Posterior cingulate gyrus (tissue), 11 donors: ENCODE measurements at regions not wholly inside any gene's neighbourhood (a gene's known extent, or its start where the extent isn't known, plus 50 kb on each side); places are given as distances from the start of the nearest gene placed in this dataset.
"Not testable (repeated sequence)": the region's sequence is repeated elsewhere in the genome, so short reads cannot be mapped to it uniquely, and the experiment has no call there.

ENCODE experiments used
- DNase-seq, 10 donors: peaks; one replicate each; pipeline versions ENCODE4 v3.0.0 to v3.0.0-alpha.2; 2020 to 2021; ENCODE audit warnings: mixed read lengths in 3 of 10
- intact Hi-C: fragments of 100-400 bp; cut with DNase I; formaldehyde crosslinking; loops from one replicate; pipeline ENCODE4 v1.15.1; 2023

GRCh38 chr7:149991652-149992302 lies 118.0 kb downstream of the ATP6V0E2 start:
- DNase-seq, intact Hi-C loops: not testable (repeated sequence)

GRCh38 chr7:149992366-149992765 lies 118.6 kb downstream of the ATP6V0E2 start:
- intact Hi-C loops, DNase-seq: not testable (repeated sequence)

- intact Hi-C loops = not testable (repeated sequence)
Measured at GRCh38 chr7:149995369-149996026, 121.7 kb downstream of the ATP6V0E2 start.

GRCh38 chr7:150000780-150001599 lies 127.2 kb downstream of the ATP6V0E2 start:
- intact Hi-C loops, DNase-seq: not testable (repeated sequence)

More at GRCh38 chr7:149995369-149996026, 121.7 kb downstream of the ATP6V0E2 start:
- not testable (repeated sequence) for DNase-seq

- intact Hi-C loops = no loop called here
- DNase-seq = no peak
Measured at GRCh38 chr7:150003304-150003810, 129.6 kb downstream of the ATP6V0E2 start.

- intact Hi-C loops, DNase-seq: not testable (repeated sequence)
Measured at GRCh38 chr7:150003973-150004372, 130.2 kb downstream of the ATP6V0E2 start.

DNA sequence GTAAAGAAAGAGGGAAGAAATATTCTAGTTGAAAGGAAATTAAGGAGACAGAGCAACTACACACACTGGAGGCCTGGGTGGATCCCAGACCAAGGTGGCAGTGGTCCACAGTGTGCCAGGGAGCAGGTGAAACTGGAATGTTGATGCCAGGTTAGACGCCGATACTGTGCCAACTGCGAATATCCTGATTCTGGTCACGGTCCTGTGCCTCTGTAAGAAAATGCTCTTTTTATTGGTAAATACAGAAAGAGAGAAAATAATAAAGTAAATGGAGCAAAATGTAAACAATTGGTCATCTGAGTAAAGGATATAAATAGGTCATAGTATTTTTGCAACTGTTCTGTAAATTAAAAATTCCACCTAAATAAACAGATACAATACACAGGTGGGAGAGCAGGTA lies 131.1 kb downstream of the ATP6V0E2 start:
- intact Hi-C loops, DNase-seq: not testable (repeated sequence)

GRCh38 chr7:150009620-150010303 lies 136.0 kb downstream of the ATP6V0E2 start:
- intact Hi-C loops, DNase-seq: not testable (repeated sequence)

GRCh38 chr7:150016651-150017189 lies 143.0 kb downstream of the ATP6V0E2 start:
- DNase-seq, intact Hi-C loops: not testable (repeated sequence)

GRCh38 chr7:150020210-150020609 lies 146.4 kb downstream of the ATP6V0E2 start:
- DNase-seq, intact Hi-C loops: not testable (repeated sequence)

- DNase-seq, intact Hi-C loops: not testable (repeated sequence)
Measured at GRCh38 chr7:150024550-150025490, 151.1 kb downstream of the ATP6V0E2 start.

DNA sequence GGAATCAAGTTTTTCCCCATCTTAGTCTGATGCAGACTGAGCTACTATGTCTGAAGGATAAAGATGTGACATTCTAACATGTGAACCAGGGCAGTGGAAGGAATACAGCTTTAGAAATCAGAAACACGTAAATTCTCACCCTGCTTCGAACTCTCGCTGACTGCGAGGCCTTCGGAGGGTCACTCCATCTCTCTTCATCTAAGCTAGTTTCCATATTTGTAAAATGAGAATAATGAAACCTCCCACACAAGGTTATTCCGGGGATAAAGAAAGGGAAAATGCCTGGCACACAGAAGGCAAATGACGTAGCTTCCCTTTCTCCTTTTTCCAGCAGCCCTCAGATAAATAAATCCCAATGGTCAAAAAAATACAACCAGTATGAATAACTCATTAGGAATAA lies 152.0 kb downstream of the ATP6V0E2 start:
- DNase-seq, intact Hi-C loops: not testable (repeated sequence)

GRCh38 chr7:150028344-150029012 lies 154.7 kb downstream of the ATP6V0E2 start:
- intact Hi-C loops = not testable (repeated sequence)

DNA sequence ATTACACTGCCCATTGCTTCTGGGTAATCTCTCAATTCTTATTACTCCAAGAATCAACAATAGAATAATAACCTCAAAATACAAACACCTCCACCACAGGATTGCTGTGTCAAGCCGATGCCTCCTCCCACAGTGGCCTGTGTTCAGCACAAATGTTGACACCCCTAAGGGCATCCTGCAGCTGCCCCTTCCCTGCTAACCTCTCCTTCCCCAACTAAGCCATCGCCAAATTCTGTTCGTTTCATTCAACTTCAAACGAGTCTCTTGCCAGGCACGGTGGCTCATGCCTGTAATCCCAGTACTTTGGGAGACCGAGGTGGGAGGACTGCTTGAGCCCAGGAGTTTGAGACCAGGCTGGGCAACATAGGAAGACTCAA lies 155.2 kb downstream of the ATP6V0E2 start:
- intact Hi-C loops = not testable (repeated sequence)

More at GRCh38 chr7:150028344-150029012, 154.7 kb downstream of the ATP6V0E2 start:
- peak in 1 of 10 donors; percentile 76 for DNase-seq

DNA sequence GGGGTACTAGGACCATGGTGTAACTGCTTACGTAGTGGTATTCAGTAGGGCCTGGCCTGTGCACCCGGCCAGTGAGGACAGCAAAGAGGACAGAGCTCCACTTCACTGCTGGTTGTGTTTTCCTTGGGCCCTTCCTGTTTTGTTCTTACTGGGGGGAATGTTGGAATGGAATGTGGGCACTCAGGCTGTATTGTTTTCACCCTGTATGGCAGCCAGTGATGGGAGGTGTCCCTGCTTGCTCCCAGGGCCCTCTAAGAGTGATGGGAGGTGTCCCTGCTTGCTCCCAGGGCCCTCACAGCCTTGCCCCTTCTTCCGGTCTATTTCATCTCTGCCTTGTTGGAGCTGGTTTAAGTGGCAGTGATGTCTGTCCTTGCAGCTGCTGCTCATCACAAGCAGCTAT lies 158.0 kb downstream of the ATP6V0E2 start:
- DNase-seq, intact Hi-C loops: not testable (repeated sequence)

More for the DNA sequence above, 155.2 kb downstream of the ATP6V0E2 start:
- not testable (repeated sequence) for DNase-seq

DNA sequence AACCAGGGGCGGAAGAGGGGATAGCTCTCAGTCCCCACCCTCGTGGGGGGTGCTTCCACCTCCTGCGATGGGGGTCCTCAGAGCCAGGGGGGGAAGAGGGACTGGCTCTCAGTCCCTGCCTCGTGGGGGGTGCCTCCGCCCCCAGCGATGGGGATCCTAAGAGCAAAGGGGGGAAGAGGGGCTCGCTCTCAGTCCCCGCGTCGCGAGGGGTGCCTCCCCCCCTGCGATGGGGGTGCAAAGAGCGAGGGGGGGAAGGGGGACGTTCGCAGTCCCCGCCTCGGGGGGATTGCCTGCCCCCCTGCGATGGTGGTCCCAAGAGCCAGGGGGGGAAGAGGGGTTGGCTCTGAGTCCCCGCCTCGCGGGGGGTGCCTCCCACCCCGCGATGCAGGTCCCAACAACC lies 159.9 kb downstream of the ATP6V0E2 start:
- peak in 1 of 10 donors; percentile 50 for DNase-seq
- intact Hi-C loops = not testable (repeated sequence)

GRCh38 chr7:150035769-150036168 lies 162.0 kb downstream of the ATP6V0E2 start:
- intact Hi-C loops, DNase-seq: not testable (repeated sequence)

DNA sequence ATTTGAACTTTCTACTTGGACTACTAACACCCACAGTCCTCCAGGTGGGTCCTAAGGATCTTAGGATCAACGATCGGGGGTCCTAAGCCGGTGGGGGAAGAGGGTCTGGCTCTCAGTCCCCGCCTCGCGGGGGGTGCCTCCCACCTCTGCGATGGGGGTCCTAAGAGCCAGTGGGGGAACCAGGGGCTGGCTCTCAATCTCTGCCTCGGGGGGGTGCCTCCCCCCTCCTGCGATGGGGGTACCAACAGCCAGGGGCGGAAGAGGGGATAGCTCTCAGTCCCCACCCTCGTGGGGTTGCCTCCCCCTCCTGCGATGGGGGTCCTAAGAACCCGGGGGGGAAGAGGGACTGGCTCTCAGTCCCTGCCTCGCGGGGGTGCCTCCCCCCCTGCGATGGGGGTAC lies 165.3 kb downstream of the ATP6V0E2 start:
- DNase-seq = peak in 2 of 10 donors; percentile 79 to 80
- intact Hi-C loops = not testable (repeated sequence)
